HEK293 (cell line): ENCODE measurements at regions not wholly inside any gene's neighbourhood (a gene's known extent, or its start where the extent isn't known, plus 50 kb on each side); places are given as distances from the start of the nearest gene placed in this dataset.
"Not testable (repeated sequence)": the region's sequence is repeated elsewhere in the genome, so short reads cannot be mapped to it uniquely, and the experiment has no call there.

ENCODE experiments used
- KLF10 ChIP-seq: fragments of 450-650 bp; IDR thresholded peaks from 2 replicates; pipeline ENCODE4 v1.5.1; 2018; ENCODE audit warnings: missing biosample characterization, mild to moderate bottlenecking, missing genetic modification characterization
- TCF7L2 ChIP-seq: IDR thresholded peaks from 2 replicates; pipeline ENCODE4 v1.6.1; 2011; ENCODE audit warnings: low read depth, mild to moderate bottlenecking, inconsistent platforms, low read length, moderate library complexity, borderline replicate concordance
- TRIM28 ChIP-seq: IDR thresholded peaks from 2 replicates; pipeline ENCODE4 v1.6.1; 2011; ENCODE audit warnings: low read length, control low read depth, borderline replicate concordance
- ZBTB44 ChIP-seq: fragments of 450-650 bp; IDR thresholded peaks from 2 replicates; pipeline ENCODE4 v1.5.1; 2018; ENCODE audit warnings: missing biosample characterization, mild to moderate bottlenecking, missing genetic modification characterization
- ZFHX2 ChIP-seq: fragments of 450-650 bp; formaldehyde crosslinking; conservative IDR thresholded peaks from 2 replicates; pipeline ENCODE4 v1.5.1; 2016; ENCODE audit warnings: missing biosample characterization, missing genetic modification characterization
- ZNF10 ChIP-seq: fragments of 450-650 bp; formaldehyde crosslinking; IDR thresholded peaks from 2 replicates; pipeline ENCODE4 v1.5.1; 2017; ENCODE audit warnings: missing biosample characterization, missing genetic modification characterization
- ZNF274 ChIP-seq, 2 experiments: fragments of 200-500 bp in 1 of 2; fragments of 450-650 bp in 1 of 2; sonication (Bioruptor generic) in 1 of 2; formaldehyde crosslinking in 1 of 2; IDR thresholded peaks; 2 replicates each; pipeline versions ENCODE4 v1.5.1 to v1.6.1; 2014 to 2016; ENCODE audit warnings: borderline replicate concordance in 1 of 2, inconsistent platforms in 1 of 2, low read length in 1 of 2, missing biosample characterization in 1 of 2, missing genetic modification characterization in 1 of 2
- ZNF37A ChIP-seq: fragments of 450-650 bp; IDR thresholded peaks from 2 replicates; pipeline ENCODE4 v1.5.1; 2018; ENCODE audit warnings: missing biosample characterization, missing genetic modification characterization
- ZNF433 ChIP-seq: fragments of 450-650 bp; formaldehyde crosslinking; IDR thresholded peaks from 2 replicates; pipeline ENCODE4 v1.5.1; 2016; ENCODE audit warnings: missing biosample characterization, missing genetic modification characterization, low read depth
- TF ChIP-seq, protein P1 (sequence below): fragments of 450-650 bp; formaldehyde crosslinking; IDR thresholded peaks from 2 replicates; pipeline ENCODE4 v1.5.1; 2016; ENCODE audit warnings: missing biosample characterization, missing genetic modification characterization
- TF ChIP-seq, protein P2 (sequence below): fragments of 450-650 bp; formaldehyde crosslinking; IDR thresholded peaks from 2 replicates; pipeline ENCODE4 v1.5.1; 2017; ENCODE audit warnings: missing biosample characterization, missing genetic modification characterization
- TF ChIP-seq, protein P3 (sequence below): fragments of 450-650 bp; formaldehyde crosslinking; IDR thresholded peaks from 2 replicates; pipeline ENCODE4 v1.5.1; 2016; ENCODE audit warnings: missing biosample characterization, missing genetic modification characterization, borderline replicate concordance
- TF ChIP-seq, protein P4 (sequence below): fragments of 450-650 bp; formaldehyde crosslinking; optimal IDR thresholded peaks from 2 replicates; pipeline ENCODE3; 2016; ENCODE audit warnings: missing biosample characterization, mild to moderate bottlenecking, missing genetic modification characterization
- TF ChIP-seq, protein P5 (sequence below): fragments of 450-650 bp; formaldehyde crosslinking; conservative IDR thresholded peaks from 2 replicates; pipeline ENCODE4 v1.5.1; 2016; ENCODE audit warnings: low read depth, missing biosample characterization, missing genetic modification characterization

GRCh38 chr1:99508733-99509445 is 137.0 kb upstream of the PALMD start:
- TF ChIP-seq, protein P1, sequence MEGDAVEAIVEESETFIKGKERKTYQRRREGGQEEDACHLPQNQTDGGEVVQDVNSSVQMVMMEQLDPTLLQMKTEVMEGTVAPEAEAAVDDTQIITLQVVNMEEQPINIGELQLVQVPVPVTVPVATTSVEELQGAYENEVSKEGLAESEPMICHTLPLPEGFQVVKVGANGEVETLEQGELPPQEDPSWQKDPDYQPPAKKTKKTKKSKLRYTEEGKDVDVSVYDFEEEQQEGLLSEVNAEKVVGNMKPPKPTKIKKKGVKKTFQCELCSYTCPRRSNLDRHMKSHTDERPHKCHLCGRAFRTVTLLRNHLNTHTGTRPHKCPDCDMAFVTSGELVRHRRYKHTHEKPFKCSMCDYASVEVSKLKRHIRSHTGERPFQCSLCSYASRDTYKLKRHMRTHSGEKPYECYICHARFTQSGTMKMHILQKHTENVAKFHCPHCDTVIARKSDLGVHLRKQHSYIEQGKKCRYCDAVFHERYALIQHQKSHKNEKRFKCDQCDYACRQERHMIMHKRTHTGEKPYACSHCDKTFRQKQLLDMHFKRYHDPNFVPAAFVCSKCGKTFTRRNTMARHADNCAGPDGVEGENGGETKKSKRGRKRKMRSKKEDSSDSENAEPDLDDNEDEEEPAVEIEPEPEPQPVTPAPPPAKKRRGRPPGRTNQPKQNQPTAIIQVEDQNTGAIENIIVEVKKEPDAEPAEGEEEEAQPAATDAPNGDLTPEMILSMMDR, result not testable (repeated sequence)
- TF ChIP-seq, protein P2, sequence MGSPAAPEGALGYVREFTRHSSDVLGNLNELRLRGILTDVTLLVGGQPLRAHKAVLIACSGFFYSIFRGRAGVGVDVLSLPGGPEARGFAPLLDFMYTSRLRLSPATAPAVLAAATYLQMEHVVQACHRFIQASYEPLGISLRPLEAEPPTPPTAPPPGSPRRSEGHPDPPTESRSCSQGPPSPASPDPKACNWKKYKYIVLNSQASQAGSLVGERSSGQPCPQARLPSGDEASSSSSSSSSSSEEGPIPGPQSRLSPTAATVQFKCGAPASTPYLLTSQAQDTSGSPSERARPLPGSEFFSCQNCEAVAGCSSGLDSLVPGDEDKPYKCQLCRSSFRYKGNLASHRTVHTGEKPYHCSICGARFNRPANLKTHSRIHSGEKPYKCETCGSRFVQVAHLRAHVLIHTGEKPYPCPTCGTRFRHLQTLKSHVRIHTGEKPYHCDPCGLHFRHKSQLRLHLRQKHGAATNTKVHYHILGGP (tag by site-specific recombination), result not testable (repeated sequence)
- not testable (repeated sequence) for TF ChIP-seq ZNF37A (tag by site-specific recombination); ZFHX2 (tag by site-specific recombination); TRIM28; ZBTB44 (tag by site-specific recombination); KLF10 (tag by site-specific recombination); ZNF274 (IDR thresholded peaks at IDR 0.05; ENCODE audit: low read length); ZNF274 (tag by site-specific recombination; IDR thresholded peaks at IDR 0.05; ENCODE audit: borderline replicate concordance); TCF7L2; ZNF10; ZNF433
- TF ChIP-seq, protein P3, sequence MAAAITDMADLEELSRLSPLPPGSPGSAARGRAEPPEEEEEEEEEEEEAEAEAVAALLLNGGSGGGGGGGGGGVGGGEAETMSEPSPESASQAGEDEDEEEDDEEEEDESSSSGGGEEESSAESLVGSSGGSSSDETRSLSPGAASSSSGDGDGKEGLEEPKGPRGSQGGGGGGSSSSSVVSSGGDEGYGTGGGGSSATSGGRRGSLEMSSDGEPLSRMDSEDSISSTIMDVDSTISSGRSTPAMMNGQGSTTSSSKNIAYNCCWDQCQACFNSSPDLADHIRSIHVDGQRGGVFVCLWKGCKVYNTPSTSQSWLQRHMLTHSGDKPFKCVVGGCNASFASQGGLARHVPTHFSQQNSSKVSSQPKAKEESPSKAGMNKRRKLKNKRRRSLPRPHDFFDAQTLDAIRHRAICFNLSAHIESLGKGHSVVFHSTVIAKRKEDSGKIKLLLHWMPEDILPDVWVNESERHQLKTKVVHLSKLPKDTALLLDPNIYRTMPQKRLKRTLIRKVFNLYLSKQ (tag by site-specific recombination), result not testable (repeated sequence)
- TF ChIP-seq, protein P4, sequence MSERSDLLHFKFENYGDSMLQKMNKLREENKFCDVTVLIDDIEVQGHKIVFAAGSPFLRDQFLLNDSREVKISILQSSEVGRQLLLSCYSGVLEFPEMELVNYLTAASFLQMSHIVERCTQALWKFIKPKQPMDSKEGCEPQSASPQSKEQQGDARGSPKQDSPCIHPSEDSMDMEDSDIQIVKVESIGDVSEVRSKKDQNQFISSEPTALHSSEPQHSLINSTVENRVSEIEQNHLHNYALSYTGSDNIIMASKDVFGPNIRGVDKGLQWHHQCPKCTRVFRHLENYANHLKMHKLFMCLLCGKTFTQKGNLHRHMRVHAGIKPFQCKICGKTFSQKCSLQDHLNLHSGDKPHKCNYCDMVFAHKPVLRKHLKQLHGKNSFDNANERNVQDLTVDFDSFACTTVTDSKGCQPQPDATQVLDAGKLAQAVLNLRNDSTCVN, result not testable (repeated sequence)
- TF ChIP-seq, protein P5, sequence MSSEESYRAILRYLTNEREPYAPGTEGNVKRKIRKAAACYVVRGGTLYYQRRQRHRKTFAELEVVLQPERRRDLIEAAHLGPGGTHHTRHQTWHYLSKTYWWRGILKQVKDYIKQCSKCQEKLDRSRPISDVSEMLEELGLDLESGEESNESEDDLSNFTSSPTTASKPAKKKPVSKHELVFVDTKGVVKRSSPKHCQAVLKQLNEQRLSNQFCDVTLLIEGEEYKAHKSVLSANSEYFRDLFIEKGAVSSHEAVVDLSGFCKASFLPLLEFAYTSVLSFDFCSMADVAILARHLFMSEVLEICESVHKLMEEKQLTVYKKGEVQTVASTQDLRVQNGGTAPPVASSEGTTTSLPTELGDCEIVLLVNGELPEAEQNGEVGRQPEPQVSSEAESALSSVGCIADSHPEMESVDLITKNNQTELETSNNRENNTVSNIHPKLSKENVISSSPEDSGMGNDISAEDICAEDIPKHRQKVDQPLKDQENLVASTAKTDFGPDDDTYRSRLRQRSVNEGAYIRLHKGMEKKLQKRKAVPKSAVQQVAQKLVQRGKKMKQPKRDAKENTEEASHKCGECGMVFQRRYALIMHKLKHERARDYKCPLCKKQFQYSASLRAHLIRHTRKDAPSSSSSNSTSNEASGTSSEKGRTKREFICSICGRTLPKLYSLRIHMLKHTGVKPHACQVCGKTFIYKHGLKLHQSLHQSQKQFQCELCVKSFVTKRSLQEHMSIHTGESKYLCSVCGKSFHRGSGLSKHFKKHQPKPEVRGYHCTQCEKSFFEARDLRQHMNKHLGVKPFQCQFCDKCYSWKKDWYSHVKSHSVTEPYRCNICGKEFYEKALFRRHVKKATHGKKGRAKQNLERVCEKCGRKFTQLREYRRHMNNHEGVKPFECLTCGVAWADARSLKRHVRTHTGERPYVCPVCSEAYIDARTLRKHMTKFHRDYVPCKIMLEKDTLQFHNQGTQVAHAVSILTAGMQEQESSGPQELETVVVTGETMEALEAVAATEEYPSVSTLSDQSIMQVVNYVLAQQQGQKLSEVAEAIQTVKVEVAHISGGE, result not testable (repeated sequence)
